ENCODE measurements at regions not wholly inside any gene's neighbourhood (a gene's known extent, or its start where the extent isn't known, plus 50 kb on each side); places are given as distances from the start of the nearest gene placed in this dataset.

- TF ChIP-seq POLR2A (IDR thresholded peaks at IDR 0.05) = no peak
- no peak for TF ChIP-seq CTCF (IDR thresholded peaks at IDR 0.05)
- DNase-seq = no peak
- H3K27ac ChIP-seq = no peak overlapping the region
- H3K36me3 ChIP-seq = no peaks in the 10 kb centered on the region
- no peak overlapping the region for H3K4me3 ChIP-seq (replicated peaks in 1 of 3)
- H3K9me3 ChIP-seq = no peaks in the 10 kb centered on the region
- H3K27me3 ChIP-seq = no peaks in the 10 kb centered on the region
- H3K4me1 ChIP-seq = no peaks in the 10 kb centered on the region
- intact Hi-C loops (cut with DNase I) = no loop called here
- WGBS, 2 donors = 92 to 100% methylated on average over 1 of the region's 1 CpG
Observed at GRCh38 chr3:94272016-94272415, 209.2 kb downstream of the NSUN3 start.

GRCh38 chr3:94280958-94281357 lies 218.1 kb downstream of the NSUN3 start:
- TF ChIP-seq CTCF (IDR thresholded peaks at IDR 0.05) (no peak), POLR2A (IDR thresholded peaks at IDR 0.05) (no peak)
- intact Hi-C loops (cut with DNase I) = no loop called here
- Histone ChIP-seq H3K4me1 (no peaks in the 10 kb centered on the region), H3K9me3 (no peaks in the 10 kb centered on the region), H3K27ac (no peak overlapping the region), H3K27me3 (no peaks in the 10 kb centered on the region), H3K4me3 (replicated peaks in 1 of 3) (no peak overlapping the region), H3K36me3 (no peaks in the 10 kb centered on the region)
- no peak for DNase-seq
- 89 to 92% methylated on average over 4 of the region's 4 CpGs for WGBS, 2 donors

GRCh38 chr3:94285872-94286271 lies 223.0 kb downstream of the NSUN3 start:
- no peak for DNase-seq
- Histone ChIP-seq H3K27ac (no peak overlapping the region), H3K27me3 (no peaks in the 10 kb centered on the region), H3K4me1 (no peaks in the 10 kb centered on the region), H3K9me3 (no peaks in the 10 kb centered on the region), H3K4me3 (replicated peaks in 1 of 3) (no peak overlapping the region), H3K36me3 (no peaks in the 10 kb centered on the region)
- intact Hi-C loops (cut with DNase I) = no loop called here
- TF ChIP-seq CTCF (IDR thresholded peaks at IDR 0.05) = no peak
- no peak for TF ChIP-seq POLR2A (IDR thresholded peaks at IDR 0.05)

GRCh38 chr3:94291686-94292085 lies 228.8 kb downstream of the NSUN3 start:
- H3K4me1 ChIP-seq = no peaks in the 10 kb centered on the region
- H3K36me3 ChIP-seq = no peaks in the 10 kb centered on the region
- WGBS, 2 donors = 72 to 77% methylated on average over 2 of the region's 2 CpGs
- no peak for DNase-seq
- no peak for TF ChIP-seq POLR2A (IDR thresholded peaks at IDR 0.05)
- TF ChIP-seq CTCF (IDR thresholded peaks at IDR 0.05) = no peak
- no peaks in the 10 kb centered on the region for H3K9me3 ChIP-seq
- H3K27ac ChIP-seq = no peak overlapping the region
- intact Hi-C loops (cut with DNase I) = no loop called here
- no peak overlapping the region for H3K4me3 ChIP-seq (replicated peaks in 1 of 3)
- no peaks in the 10 kb centered on the region for H3K27me3 ChIP-seq

- H3K27me3 ChIP-seq = no peaks in the 10 kb centered on the region
- no peaks in the 10 kb centered on the region for H3K4me1 ChIP-seq
- intact Hi-C loops (cut with DNase I) = no loop called here
- no peaks in the 10 kb centered on the region for H3K36me3 ChIP-seq
- TF ChIP-seq POLR2A (IDR thresholded peaks at IDR 0.05) (no peak), CTCF (IDR thresholded peaks at IDR 0.05) (no peak)
- no peak for DNase-seq
- H3K4me3 ChIP-seq (replicated peaks in 1 of 3) = no peak overlapping the region
- H3K9me3 ChIP-seq = no peaks in the 10 kb centered on the region
- H3K27ac ChIP-seq = no peak overlapping the region
Observed at GRCh38 chr3:94292151-94292550, 229.3 kb downstream of the NSUN3 start.
